ENCODE measurements at regions not wholly inside any gene's neighbourhood (a gene's known extent, or its start where the extent isn't known, plus 50 kb on each side); places are given as distances from the start of the nearest gene placed in this dataset.

DNA sequence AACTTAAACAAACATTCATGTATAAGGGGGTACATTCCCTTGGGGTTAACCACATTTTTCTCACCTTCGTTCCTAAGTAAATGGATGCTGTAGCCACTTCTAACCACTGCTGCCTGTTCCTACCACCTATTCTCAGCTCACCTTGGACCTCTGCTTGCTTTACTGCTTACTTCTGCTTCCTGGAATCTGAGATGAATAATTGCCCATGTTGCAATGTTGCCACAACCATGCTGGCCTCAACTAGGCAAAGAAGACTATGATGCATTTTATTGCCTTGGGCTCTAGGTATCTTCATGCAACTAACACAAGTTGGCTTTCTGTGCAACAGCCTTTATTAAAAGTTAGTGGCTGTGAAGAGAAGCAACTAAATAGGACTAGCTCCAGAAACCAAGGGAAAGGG lies 106.3 kb upstream of the TCF4 start:
- TF ChIP-seq ARNTL (CRISPR knock-in tag; IDR thresholded peaks at IDR 0.05; ENCODE audit: borderline replicate concordance, low read depth), result no peak
- no peak for TF ChIP-seq TCF4 (CRISPR knock-in tag; IDR thresholded peaks at IDR 0.05; ENCODE audit: borderline replicate concordance)
- TF ChIP-seq, protein P1, sequence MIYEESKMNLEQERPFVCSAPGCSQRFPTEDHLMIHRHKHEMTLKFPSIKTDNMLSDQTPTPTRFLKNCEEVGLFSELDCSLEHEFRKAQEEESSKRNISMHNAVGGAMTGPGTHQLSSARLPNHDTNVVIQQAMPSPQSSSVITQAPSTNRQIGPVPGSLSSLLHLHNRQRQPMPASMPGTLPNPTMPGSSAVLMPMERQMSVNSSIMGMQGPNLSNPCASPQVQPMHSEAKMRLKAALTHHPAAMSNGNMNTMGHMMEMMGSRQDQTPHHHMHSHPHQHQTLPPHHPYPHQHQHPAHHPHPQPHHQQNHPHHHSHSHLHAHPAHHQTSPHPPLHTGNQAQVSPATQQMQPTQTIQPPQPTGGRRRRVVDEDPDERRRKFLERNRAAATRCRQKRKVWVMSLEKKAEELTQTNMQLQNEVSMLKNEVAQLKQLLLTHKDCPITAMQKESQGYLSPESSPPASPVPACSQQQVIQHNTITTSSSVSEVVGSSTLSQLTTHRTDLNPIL (CRISPR knock-in tag; IDR thresholded peaks at IDR 0.05; ENCODE audit: low read depth), result no peak
- TF ChIP-seq SNAI2 (CRISPR knock-in tag; IDR thresholded peaks at IDR 0.05), result no peak
- TF ChIP-seq ISL1 (CRISPR knock-in tag; IDR thresholded peaks at IDR 0.05), result no peak
- TF ChIP-seq, protein P2, sequence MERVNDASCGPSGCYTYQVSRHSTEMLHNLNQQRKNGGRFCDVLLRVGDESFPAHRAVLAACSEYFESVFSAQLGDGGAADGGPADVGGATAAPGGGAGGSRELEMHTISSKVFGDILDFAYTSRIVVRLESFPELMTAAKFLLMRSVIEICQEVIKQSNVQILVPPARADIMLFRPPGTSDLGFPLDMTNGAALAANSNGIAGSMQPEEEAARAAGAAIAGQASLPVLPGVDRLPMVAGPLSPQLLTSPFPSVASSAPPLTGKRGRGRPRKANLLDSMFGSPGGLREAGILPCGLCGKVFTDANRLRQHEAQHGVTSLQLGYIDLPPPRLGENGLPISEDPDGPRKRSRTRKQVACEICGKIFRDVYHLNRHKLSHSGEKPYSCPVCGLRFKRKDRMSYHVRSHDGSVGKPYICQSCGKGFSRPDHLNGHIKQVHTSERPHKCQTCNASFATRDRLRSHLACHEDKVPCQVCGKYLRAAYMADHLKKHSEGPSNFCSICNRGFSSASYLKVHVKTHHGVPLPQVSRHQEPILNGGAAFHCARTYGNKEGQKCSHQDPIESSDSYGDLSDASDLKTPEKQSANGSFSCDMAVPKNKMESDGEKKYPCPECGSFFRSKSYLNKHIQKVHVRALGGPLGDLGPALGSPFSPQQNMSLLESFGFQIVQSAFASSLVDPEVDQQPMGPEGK (CRISPR knock-in tag; IDR thresholded peaks at IDR 0.05; ENCODE audit: borderline replicate concordance), result no peak
- TF ChIP-seq, protein P3, sequence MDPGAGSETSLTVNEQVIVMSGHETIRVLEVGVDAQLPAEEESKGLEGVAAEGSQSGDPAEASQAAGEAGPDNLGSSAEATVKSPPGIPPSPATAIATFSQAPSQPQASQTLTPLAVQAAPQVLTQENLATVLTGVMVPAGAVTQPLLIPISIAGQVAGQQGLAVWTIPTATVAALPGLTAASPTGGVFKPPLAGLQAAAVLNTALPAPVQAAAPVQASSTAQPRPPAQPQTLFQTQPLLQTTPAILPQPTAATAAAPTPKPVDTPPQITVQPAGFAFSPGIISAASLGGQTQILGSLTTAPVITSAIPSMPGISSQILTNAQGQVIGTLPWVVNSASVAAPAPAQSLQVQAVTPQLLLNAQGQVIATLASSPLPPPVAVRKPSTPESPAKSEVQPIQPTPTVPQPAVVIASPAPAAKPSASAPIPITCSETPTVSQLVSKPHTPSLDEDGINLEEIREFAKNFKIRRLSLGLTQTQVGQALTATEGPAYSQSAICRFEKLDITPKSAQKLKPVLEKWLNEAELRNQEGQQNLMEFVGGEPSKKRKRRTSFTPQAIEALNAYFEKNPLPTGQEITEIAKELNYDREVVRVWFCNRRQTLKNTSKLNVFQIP (CRISPR knock-in tag; IDR thresholded peaks at IDR 0.05; ENCODE audit: borderline replicate concordance, low read depth), result no peak
- no peak for TF ChIP-seq ZFP3 (CRISPR knock-in tag; IDR thresholded peaks at IDR 0.05)
- TF ChIP-seq ZFP30 (CRISPR knock-in tag; IDR thresholded peaks at IDR 0.05), result no peak
- TF ChIP-seq RARB (CRISPR knock-in tag; IDR thresholded peaks at IDR 0.05), result no peak

Data from SK-N-SH treated with all-trans-retinoic acid at 6 μM for 48 hours (cell line).